EH (cell line): ENCODE measurements at regions not wholly inside any gene's neighbourhood (a gene's known extent, or its start where the extent isn't known, plus 50 kb on each side); places are given as distances from the start of the nearest gene placed in this dataset.
A peak's percentile ranks its signal among the peaks of the same experiment; 100 is the strongest.

Experiments used
- DNase-seq: peaks from one replicate; pipeline ENCODE4 v3.0.0-alpha.2; 2015; ENCODE audit warnings: low read depth

DNA sequence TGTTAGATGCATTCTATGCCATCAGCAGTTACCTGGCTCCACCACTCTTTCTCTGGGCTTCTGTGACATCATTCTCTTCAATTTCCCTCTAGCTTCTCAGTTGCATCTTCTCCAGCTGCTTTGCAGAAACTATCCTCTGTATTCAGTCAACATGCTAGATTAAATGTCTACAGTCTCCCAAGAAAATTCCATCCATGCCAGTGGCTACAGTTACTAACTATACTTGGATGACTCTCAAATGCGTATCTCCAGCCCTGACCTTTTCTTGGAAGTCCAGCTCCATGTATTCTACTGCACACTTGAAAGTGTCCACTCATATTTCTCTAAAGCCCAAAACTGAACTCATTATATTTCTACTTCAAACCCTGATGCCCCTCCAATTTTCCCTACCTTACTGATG is 232.3 kb upstream of the TENM3 start:
- DNase-seq = peak; percentile 75

DNA sequence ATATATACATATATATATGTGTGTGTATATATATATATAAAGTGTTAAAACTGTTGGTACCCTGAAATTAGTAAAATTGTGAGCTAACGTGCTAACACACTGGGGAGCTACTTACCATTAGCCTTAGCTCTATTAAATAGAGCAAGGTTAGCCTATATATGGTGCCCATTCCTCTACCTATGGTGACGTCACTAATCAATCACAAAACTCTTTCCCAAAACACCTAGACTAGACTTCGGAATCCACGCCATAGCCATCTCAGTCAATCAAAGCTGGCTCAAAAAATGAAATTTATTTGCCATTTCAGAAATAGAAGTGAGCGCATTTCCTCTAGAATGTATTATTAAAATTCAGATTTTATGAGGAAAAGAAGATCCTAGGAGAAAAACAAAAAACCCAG is 229.0 kb upstream of the TENM3 start:
- DNase-seq = no peak

DNA sequence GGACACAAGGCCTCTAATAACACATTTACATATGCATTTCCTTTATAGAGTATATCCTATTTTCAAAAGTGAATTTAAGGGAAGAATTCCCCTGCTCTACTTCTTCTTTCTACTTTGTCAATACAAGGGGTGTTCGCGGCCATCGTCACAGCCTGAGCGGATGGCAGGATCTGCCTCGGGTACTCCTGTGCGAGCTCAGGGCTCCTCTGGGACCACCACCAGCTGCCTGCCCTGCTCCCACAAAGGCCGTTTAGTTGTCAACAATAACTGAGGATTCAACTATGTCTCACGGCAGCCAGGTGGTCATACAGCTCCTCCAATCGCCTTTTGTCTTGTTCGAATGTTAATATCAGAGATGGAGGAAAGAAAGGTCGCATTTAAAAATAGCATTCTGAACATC is 228.2 kb upstream of the TENM3 start:
- no peak for DNase-seq

DNA sequence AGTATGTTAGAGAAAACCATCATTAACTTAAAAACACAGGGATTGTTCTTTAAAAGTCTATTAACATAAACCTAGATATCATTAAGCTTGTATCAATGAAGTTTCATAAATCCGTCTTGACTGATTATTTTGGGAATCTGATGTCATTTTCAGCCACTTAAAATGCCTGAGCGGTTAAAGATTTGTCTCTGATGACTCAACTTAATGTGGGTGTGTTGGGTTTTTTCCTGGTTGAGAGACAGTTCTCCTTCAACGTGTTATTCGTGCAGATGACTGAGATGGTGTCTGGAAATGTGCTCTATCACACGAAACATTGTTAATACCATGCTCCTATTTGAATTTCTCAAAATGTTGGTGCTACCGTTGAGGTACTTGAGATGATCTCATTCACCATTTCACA is 227.3 kb upstream of the TENM3 start:
- DNase-seq = peak; percentile 64

DNA sequence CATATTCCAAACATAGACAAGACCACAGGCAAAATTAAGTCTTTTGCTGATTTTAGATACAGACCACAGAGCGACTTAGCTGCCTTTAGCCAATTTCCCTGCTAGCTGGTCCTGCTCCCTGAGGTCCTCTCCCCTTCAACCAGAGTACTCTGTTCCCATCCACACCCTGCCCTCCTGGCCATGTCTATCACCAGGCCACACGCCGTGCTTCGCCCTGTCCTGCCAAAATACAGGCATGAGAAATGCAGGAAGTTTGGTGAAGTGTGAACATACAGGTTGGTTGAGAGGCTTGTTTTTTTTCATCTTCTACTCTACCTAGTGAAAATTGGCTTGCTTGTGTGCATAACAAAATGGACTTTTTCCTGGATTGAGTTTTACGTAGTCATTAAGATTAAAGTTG is 226.2 kb upstream of the TENM3 start:
- DNase-seq = no peak

DNA sequence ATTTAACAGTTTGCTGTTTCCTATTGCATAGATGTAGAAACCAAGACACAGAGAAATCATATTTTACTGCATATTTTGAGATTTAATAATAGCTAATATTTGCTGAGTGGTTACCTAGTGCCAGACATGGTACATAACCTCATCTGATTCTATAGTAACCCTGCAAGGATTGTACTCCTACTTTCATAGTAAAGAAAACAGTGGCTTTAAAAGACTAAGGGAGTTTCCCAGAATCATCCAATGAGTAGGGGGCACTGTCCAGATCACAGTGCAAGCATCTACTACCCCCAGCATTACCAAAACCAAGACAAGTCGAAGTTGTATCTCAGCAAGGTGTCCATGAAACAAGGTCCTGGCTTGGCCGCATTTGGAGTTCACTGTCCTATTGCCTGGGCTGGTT is 224.5 kb upstream of the TENM3 start:
- DNase-seq = no peak

DNA sequence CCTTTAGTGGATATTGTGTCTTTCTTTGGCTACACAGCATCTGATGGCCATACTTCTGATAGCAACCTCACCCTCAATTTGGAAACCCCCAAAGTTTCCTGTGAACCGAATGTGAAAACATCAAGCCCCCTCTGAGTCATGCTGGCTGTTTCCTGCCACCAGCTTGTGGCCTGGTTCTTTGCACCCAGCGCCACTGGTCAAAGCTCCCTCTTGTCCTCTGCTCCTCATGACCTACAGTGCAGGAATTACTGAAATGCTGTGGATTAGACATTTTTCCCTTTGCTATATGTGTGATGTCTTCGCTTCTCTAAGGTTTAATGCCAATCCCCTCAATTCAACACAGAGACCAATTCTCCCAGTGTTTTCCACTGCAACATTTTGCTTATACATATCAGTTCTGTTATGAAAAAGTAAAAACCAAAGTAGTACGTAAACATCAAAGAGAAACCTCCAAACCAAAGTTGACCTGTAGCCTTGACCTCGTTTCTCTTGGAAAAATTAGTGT is 224.0 kb upstream of the TENM3 start:
- DNase-seq = no peak

DNA sequence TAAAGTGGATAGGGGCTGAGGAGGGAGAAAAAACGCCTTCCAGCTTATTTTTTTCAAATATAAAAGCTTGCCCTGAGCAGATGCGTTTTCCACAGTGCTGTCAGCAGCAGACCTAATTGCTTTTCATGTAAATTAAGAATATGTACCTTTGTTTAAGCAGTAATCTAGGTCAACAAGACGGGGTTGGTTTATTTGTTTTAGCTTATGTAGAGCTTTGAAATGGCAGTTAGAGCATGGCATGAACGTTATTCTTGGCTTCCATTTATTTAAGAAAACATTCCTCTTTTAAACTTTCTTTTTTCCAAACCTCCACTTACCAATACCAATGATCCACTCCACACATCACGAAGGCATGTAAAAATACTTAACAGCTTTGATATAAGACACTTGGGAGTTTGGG is 220.3 kb upstream of the TENM3 start:
- peak; percentile 6 for DNase-seq

DNA sequence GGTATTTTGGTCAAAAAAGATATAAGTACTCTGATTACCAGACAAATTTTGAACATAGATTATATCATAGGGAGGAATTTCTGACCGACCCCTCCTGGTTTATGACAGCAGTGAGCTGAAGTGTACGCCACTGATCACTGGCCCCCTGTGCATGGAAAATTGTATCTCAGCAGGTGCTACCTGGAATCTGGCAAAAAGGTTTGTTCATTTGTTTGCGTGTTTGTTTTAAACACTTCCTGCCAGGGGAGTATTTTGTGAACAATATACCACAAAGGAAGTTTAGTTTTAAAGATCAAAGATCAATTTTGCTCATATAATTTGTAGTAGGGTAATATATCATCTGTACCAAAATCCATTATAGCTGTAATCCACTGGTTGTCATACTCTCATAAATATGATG is 219.7 kb upstream of the TENM3 start:
- no peak for DNase-seq

DNA sequence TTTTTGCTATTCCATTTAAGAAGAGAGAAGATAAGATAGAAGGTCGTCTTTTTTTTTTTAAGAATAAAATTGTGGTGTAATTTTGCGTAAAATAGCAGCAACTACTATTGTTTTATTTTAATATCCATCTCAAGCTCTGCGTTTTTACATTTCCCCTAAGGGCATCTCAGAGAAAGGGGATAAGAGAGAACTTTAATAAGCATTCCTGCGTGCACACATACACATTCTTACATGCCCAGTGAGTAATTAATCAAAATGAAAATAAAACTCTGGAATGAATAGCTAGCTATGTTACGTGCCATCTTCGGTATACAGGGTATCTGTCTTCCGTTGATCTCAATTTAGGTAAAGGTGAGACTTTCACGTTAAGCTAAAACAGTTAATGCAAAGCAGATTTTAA is 200.3 kb upstream of the TENM3 start:
- peak; percentile 77 for DNase-seq

DNA sequence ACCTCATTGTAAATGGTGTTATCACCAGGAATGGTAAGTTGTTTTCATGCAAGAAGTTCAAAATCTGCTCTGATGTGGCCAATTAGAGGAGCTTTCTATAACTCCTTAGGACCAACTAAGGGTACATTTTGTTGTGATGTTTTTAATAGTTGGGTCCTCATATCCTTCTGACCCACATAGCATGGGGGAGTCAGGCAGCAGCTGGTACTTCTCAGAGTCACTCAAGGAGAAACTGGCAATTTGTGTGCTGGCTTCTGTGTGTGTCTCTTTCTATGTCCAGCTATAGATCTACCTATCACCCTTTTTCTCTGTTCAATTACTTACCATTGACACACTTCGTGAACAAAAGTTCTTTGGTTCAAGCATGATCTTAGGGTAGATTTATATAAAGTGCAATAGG is 194.3 kb upstream of the TENM3 start:
- DNase-seq = no peak

DNA sequence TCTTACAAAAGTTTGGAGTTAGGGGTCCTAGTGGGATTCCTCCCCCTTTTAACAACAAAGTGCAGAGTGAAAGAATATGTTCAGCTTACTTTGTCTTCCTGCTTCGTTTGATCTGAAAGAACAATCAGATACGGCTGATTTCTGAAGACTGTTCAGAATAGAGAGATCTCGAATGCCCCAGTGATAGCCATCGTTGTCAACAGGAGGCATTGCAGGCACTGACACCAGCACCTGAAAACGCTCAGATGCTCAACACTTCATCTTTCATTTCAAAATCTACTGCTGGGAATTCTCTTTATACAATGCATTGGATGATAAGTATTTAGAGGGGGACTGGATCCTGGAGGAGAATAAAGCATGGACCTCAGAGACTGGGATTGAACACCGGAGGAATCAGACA is 186.3 kb upstream of the TENM3 start:
- no peak for DNase-seq

DNA sequence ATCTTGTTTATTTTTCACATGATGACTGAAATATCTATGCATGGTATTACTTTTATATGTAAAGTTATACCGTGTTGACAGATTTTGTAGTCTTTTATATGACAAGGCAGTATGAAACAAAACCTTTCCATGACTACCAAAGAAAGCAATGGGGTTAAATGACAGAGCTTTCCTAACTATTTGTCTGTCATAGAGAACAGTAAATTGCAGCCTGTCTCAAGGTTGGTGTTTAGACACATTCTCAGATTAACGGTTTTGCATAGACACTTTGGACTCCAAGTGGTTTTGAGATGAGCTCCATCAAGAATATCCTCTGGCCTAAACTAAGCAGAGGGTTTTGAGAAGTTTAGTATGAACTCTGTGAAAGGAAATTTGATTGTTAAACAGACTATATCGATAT is 180.7 kb upstream of the TENM3 start:
- DNase-seq = peak; percentile 15

DNA sequence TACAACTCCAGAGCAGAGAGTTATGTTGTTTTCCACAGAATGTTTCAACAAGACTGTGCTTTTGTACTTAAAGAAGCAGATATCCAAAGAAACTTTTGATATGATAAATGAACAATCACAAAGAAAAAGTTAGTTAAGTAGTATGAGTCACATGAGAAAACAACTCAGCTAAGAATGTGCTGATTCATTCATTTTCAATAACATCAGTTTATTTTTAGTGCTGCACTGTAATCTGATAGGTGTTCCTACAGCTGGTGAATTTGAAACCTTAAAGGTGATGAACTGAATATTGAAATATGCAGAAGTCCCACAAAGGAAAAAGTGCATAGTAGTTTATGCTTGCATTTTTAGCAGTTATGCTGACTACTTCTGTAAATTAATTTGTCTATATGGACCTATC is 180.3 kb upstream of the TENM3 start:
- peak; percentile 81 for DNase-seq

DNA sequence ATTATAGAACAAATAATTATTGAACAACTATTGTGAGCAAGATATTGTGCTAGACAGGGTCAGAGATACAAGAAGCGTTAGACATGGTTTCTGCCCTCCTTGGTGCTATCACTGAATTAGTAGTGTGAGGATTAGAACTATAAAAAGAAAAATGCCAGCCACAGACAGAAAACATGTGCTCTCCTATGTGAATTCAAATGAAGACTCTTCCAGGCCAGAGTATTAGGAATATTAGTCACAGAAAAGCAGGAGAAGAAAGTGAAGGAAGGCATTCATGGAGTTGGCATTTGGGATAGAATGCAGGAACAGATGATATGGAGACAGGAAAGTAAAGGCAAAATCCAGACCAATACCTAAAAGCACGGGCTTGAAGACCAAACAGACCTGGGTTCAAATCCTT is 179.6 kb upstream of the TENM3 start:
- peak; percentile 21 for DNase-seq

DNA sequence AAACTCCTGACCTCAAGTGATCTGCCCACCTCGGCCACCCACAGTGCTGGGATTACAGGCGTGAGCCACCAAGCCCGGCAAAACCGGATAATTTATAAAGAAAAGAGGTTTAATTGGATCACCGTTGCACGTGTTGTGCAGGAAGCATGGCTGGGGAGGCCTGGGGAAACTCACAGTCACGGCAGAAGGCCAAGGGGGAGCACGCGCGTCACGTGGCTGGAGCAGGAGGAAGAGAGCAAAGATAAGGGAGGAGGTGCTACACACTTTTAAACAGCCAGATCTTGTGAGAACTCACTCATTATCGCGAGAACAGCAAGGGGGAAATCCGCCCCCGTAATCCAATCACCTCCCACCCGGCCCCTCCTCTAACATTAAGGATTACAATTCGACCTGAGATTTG is 177.9 kb upstream of the TENM3 start:
- no peak for DNase-seq

DNA sequence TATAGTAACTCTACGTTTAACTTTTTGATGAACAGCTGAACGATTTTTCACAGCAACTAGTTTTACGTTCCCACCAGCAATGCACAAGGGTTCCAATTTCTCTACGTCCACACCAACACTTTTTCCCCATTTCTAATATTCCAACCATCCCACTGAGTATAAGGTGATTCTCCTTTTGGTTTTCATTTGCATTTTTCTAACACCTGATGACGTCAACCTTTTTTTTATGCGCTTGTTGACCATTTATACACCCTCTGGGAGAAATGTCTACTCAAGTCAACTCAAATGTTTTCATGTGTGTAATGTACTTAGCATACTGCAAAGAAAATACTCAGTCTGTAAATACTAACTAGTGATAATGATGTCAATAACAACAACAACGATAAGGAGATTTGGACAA is 177.2 kb upstream of the TENM3 start:
- DNase-seq = no peak

DNA sequence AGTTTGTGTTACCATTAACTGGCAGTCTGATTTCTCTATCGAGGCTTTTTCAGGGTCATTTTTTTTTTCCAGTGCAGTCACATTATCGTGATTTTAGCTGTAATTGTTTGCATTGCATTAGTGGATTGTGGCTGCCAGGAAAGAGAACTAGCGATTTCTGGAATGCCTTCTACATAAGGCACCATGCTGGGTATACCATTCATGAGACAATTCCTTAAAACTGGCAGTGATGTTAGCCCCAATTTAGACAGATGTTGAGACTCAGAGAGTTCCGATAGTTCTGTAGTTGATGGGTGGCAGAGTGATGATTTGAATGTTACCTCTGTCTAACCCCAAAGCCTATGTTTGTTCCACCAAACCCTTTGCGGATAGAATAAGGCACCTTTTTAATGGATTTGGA is 175.4 kb upstream of the TENM3 start:
- no peak for DNase-seq

DNA sequence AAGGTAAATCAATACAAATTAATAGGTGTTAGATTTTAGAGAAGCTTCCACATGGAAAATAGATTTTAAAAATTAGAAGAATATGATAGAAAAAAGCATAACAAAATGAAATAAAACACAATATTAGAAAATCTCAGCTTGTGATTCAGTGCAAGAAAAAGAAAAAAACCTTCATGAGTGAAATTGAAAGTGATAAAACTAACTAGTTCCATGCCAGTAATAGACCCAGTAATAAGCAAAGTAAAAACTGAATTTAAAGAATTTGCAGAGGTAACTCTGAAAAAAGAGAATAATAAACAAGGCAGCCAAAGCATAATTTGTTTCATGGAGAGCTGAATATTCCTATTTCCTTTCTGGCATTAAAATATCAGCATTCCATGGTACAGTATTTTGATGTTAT is 174.3 kb upstream of the TENM3 start:
- DNase-seq = no peak

DNA sequence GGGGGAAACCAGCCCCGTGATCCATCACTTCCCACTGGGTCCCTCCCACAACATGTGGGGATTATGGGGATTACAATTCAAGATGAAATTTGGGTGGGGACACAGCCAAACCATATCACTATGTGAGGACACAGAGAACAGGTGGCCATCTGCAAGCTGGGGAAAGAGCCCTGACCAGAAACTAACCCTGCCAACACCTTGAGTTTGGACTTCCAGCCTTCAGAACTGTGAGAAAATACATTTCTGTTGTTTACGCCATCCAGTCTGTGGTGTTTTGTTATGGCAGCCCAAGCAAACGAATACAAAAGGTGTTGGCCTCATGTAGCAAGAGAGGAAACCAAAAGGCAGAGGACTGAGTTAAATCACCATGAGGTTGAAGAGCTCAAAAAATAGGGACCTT is 169.9 kb upstream of the TENM3 start:
- no peak for DNase-seq

DNA sequence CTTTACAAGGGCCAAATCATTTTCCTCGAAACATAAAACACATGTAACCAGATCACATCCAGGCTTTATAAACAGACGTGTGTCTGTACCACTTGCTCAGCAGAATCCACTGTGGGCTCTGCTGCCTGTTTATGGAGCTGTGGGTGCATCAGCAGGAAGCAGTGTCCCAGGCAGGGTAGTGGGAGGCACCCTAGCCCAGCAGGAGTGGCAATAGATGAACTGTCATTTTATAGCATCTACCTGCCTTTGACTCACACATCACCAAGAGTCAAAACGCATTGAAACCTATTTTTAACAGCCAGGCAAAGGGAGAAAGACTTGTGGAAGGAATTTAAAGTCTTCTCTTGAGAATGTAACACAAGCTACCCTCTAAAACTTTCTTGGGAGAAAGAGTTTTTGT is 169.1 kb upstream of the TENM3 start:
- DNase-seq = no peak

DNA sequence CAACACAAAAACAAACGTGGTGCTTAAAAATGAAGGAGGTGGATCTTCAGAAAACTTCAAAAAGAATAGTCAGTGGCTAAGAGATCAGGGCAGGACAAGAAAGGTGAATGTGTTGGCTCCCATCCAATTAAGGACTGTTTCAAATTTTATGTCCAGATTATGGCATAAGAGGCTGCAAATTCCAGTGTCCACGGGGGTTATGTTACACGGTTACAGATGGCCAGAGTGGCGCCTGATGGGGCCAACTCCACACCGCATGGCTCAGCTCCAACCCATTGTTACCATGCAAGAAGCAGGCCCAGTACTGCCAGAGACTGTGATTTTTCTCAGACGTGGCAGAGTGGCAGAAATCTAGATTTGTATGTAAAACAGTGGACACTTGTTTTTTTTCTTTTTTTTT is 168.4 kb upstream of the TENM3 start:
- DNase-seq = no peak

DNA sequence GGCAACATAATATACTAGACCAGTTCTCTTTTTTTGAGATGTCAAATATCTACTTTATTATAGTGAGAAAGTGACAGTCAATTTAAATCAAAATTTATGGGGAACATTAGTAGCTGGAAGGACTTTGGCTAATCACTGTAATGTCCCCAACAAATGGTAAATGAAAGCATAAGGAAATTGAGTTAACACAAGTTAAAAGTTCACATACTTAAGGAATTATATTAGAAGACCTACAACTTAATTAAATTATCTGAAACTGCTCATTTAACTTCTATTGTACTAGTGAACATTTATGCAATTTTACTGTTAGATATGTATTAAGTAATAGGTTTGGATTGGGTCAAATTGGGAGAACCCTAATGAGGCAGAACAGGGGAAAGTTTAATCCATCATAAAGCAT is 160.3 kb upstream of the TENM3 start:
- no peak for DNase-seq

DNA sequence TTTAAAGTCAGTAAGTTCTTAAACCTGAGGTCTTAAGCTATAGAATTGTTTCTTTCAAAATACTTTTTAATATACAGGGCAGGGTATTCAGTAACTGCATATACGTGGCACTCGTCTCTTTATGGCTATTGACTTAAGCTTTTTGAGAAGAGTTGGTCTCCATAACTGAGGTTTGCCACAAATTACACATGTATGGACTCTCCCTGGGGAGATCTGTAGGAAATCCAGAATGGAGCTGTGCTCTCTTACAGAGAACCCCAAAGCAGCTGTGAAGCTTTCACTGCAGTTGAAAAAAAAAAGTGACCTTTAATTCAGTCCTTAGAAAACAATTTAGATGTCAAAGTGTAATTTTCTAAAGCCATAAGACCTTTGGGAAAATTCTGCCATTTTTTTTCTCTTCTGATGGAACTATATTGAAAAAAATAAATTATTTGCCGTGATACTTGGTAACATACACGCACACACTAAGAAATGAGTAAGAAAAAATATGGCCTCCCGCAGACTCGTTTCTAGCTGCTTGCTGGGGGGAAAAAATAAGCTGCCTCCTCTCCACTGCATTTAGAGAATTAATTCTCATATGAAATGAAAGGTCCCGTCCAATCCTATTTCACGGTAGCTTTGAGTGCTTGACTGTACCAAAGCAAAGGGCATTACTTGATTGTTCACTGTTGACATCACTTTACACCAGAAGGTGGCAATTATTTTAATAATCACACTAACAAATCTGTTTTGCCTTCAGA is 159.4 kb upstream of the TENM3 start:
- DNase-seq = no peak
